Transverse colon (tissue), 4 donors: ENCODE measurements at regions not wholly inside any gene's neighbourhood (a gene's known extent, or its start where the extent isn't known, plus 50 kb on each side); places are given as distances from the start of the nearest gene placed in this dataset.
A peak's percentile ranks its signal among the peaks of the same experiment; 100 is the strongest.

Experiments
- DNase-seq: peaks from one replicate; pipeline ENCODE4 v3.0.0-alpha.2; 2019
- H3K27ac ChIP-seq, 4 donors: fragments of 200-600 bp; sonication (generic); 2 replicates each; pipeline ENCODE4 v1.5.1; 2016 to 2018; ENCODE audit warnings: inconsistent platforms in 4 of 4
- H3K27me3 ChIP-seq: fragments of 200-600 bp; sonication (generic); 2 replicates; pipeline ENCODE4 v1.5.1; 2017; ENCODE audit warnings: inconsistent platforms
- H3K36me3 ChIP-seq, 4 donors: fragments of 200-600 bp; sonication (generic); 2 replicates each; pipeline ENCODE4 v1.5.1; 2017 to 2019; ENCODE audit warnings: inconsistent platforms in 4 of 4
- H3K4me1 ChIP-seq, 4 donors: fragments of 200-600 bp; sonication (generic); 2 replicates each; pipeline ENCODE4 v1.5.1; 2017 to 2020; ENCODE audit warnings: inconsistent platforms in 4 of 4
- H3K4me3 ChIP-seq, 4 donors: fragments of 200-600 bp; sonication (generic); 1 replicate in 1 of 4; 2 replicates in 3 of 4; pipeline versions ENCODE4 v1.5.1 to v1.6.1; 2017 to 2019; ENCODE audit warnings: inconsistent platforms in 4 of 4
- H3K9me3 ChIP-seq, 2 donors: fragments of 200-600 bp; sonication (generic); 2 replicates each; pipeline ENCODE4 v1.5.1; 2017 to 2019; ENCODE audit warnings: inconsistent platforms in 2 of 2
- EP300 ChIP-seq: sonication (generic); formaldehyde crosslinking; IDR thresholded peaks from one replicate; pipeline ENCODE4 v1.6.1; 2017; ENCODE audit warnings: antibody characterized with exemption, low read depth
- POLR2A ChIP-seq: fragments of 450-650 bp; IDR thresholded peaks from one replicate; pipeline ENCODE4 v1.6.1; 2016; ENCODE audit warnings: antibody characterized with exemption, mild to moderate bottlenecking, moderate library complexity
- POLR2AphosphoS5 ChIP-seq, 3 donors: sonication (generic); formaldehyde crosslinking; IDR thresholded peaks; one replicate each; pipeline ENCODE4 v1.6.1; 2016; ENCODE audit warnings: antibody characterized with exemption in 3 of 3
- WGBS, 2 donors: methylation state at CpG; one replicate each; pipeline ENCODE4 v1.1.5; 2018; ENCODE audit warnings: low coverage in 1 of 2; 5-methylcytosine and 5-hydroxymethylcytosine counted together
- in situ Hi-C, 4 donors: fragments of 200-750 bp; cut with MboI; loops; one replicate each; pipeline versions ENCODE4 v1.15.0 to v1.15.1; 2017; ENCODE audit warnings: low sequenced_read_pairs in 3 of 4, low pct_ligation_motif_present in 1 of 4, low pct_unique_long_range_greater_than_20kb in 1 of 4
- intact Hi-C: fragments of 100-400 bp; cut with DNase I; formaldehyde crosslinking; loops from one replicate; pipeline ENCODE4 v1.15.1; 2023; ENCODE audit warnings: low total_unique reads
- TF ChIP-seq, protein P1 (sequence below), 5 experiments: fragments of 200-600 bp in 3 of 5; fragments of 450-650 bp in 2 of 5; sonication (generic) in 3 of 5; IDR thresholded peaks; 1 replicate in 2 of 5; 2 replicates in 3 of 5; pipeline ENCODE4 v1.5.1; 2016 to 2017; ENCODE audit warnings: antibody characterized with exemption in 5 of 5, inconsistent platforms in 3 of 5, mild to moderate bottlenecking in 2 of 5, moderate library complexity in 1 of 5

DNA sequence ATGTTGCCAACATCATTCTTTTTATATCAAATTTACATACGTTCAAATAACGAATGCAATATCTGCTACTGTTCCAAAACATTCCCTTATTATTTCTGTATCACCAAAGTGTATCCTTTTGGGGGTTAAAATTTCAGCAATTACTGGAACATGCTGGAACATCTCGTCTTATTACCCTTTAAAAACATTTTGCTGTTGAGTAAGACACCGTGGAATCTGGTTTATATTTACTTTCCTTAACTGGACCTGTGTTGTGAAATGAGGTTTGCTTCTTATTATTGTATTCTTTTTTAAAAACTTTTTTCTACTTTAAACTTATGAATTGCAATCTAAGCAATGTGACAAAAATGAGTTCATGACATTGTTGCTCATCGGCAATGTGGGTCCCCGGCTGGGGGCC is 87.4 kb upstream of the PTPRM start:
- intact Hi-C loops, result loop anchor here (2.0 to 5.0 kb wide), 2 partner anchors 55 to 817 kb away; no protein-coding TSS in a partner anchor
- no peak for DNase-seq
- no peaks in the 10 kb centered on the region for H3K36me3 ChIP-seq
- H3K9me3 ChIP-seq, result no peaks in the 10 kb centered on the region
- peak overlapping the region in 1 of 4 donors; percentile 30 for H3K27ac ChIP-seq
- 45 to 58% methylated on average over 4 to 6 of the region's 6 CpGs for WGBS, 2 donors
- peaks cover 0 to 3% (median 0%) of the 10 kb centered on the region in 4 donors for H3K4me1 ChIP-seq
- TF ChIP-seq EP300, result no peak
- no peaks in the 10 kb centered on the region for H3K27me3 ChIP-seq
- in situ Hi-C loops, result no loop called here
- H3K4me3 ChIP-seq, result no peak overlapping the region

DNA sequence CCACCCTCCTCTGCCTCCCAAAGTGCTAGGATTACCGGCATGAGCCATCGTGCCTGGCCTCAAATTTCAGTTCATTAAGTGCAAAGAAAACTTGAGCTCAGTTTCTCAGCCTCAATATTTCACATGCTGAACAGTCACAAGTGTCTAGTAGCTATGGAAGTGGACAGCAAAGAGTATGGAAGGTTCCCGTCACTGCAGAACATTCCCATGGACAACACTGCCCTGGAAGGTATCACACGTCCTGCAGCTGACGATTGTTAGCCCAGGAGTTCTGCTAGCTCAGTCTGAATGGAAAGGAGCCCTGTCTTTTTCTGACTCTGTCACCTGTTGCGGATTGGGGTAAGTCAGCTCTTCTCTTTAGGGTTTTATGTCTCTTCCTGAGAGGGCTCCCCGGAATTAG is 86.2 kb upstream of the PTPRM start:
- H3K9me3 ChIP-seq, result no peaks in the 10 kb centered on the region
- H3K4me1 ChIP-seq, result peaks cover 0 to 3% (median 0%) of the 10 kb centered on the region in 4 donors
- TF ChIP-seq POLR2AphosphoS5 (IDR thresholded peaks at IDR 0.05), result no peak
- DNase-seq, result no peak
- H3K27me3 ChIP-seq, result no peaks in the 10 kb centered on the region
- 89 to 100% methylated on average over 2 to 7 of the region's 7 CpGs for WGBS, 2 donors
- no peaks in the 10 kb centered on the region for H3K36me3 ChIP-seq
- H3K4me3 ChIP-seq, result no peak overlapping the region
- intact Hi-C loops, result loop anchor here (2.0 to 5.0 kb wide), 2 partner anchors 56 to 819 kb away; no protein-coding TSS in a partner anchor
- H3K27ac ChIP-seq, result peak overlapping the region in 1 of 4 donors; percentile 13
- in situ Hi-C loops, result no loop called here

DNA sequence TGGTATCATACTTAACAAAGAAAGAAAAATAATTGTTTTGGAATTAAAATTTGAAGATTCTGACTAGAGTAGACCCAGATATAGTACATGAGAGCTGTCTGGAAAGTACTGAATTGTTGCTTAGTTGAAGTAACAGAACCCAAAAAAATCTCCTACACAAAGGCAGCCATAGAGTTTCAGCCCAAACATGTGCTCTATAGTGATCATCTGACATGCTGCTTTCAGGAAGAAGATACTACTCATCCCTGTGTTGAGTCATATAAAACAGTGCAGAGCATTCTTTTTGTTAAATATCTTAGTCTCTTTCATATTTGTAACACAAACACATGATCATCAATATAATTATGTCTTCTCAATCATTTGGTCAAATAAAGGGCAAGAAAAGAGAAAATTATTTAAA is 84.8 kb upstream of the PTPRM start:
- DNase-seq, result no peak
- Histone ChIP-seq H3K9me3 (no peaks in the 10 kb centered on the region), H3K27me3 (no peaks in the 10 kb centered on the region), H3K27ac (peak overlapping the region in 2 of 4 donors; percentile 25 to 75), H3K4me3 (no peak overlapping the region), H3K4me1 (peaks cover 0 to 3% (median 0%) of the 10 kb centered on the region in 4 donors), H3K36me3 (no peaks in the 10 kb centered on the region)
- in situ Hi-C loops (no loop called here), intact Hi-C loops (loop anchor here (5.0 kb wide), 1 partner anchor 820 kb away; no protein-coding TSS in a partner anchor)
- TF ChIP-seq POLR2A, result no peak
- TF ChIP-seq, protein P1, sequence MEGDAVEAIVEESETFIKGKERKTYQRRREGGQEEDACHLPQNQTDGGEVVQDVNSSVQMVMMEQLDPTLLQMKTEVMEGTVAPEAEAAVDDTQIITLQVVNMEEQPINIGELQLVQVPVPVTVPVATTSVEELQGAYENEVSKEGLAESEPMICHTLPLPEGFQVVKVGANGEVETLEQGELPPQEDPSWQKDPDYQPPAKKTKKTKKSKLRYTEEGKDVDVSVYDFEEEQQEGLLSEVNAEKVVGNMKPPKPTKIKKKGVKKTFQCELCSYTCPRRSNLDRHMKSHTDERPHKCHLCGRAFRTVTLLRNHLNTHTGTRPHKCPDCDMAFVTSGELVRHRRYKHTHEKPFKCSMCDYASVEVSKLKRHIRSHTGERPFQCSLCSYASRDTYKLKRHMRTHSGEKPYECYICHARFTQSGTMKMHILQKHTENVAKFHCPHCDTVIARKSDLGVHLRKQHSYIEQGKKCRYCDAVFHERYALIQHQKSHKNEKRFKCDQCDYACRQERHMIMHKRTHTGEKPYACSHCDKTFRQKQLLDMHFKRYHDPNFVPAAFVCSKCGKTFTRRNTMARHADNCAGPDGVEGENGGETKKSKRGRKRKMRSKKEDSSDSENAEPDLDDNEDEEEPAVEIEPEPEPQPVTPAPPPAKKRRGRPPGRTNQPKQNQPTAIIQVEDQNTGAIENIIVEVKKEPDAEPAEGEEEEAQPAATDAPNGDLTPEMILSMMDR (IDR thresholded peaks at IDR 0.05), result no peak
- TF ChIP-seq POLR2AphosphoS5 (IDR thresholded peaks at IDR 0.05), result no peak
- no peak for TF ChIP-seq EP300

DNA sequence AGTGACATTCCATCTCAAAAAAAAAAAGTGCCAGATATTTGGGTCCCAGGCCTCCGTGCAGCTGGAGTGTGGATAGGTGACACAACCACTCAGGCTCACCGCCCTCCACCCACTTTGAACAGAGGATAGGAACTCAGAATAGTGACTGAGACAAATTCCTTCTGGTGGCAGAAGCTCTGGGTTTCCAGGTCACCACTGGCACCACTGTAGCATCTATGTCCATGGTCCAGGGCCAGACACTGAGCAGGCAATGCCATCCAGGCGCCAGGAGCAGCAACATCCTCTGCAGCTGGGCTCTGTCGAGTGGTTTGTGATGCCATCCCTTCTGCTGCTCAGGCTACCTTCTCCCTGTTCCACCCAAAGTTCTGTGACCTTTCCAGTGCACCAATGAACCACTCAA is 81.5 kb upstream of the PTPRM start:
- H3K9me3 ChIP-seq, result no peaks in the 10 kb centered on the region
- in situ Hi-C loops (no loop called here), intact Hi-C loops (no loop called here)
- H3K27me3 ChIP-seq, result no peaks in the 10 kb centered on the region
- H3K4me3 ChIP-seq, result no peak overlapping the region
- 87 to 100% methylated on average over 1 to 4 of the region's 4 CpGs for WGBS, 2 donors
- H3K4me1 ChIP-seq, result no peaks in the 10 kb centered on the region
- DNase-seq, result peak; percentile 10
- H3K36me3 ChIP-seq, result no peaks in the 10 kb centered on the region
- H3K27ac ChIP-seq, result peak overlapping the region in 3 of 4 donors; percentile 54 to 75 (median 56)
- no peak for TF ChIP-seq POLR2A
- TF ChIP-seq EP300, result no peak
- no peak for TF ChIP-seq POLR2AphosphoS5 (IDR thresholded peaks at IDR 0.05)
- TF ChIP-seq, protein P1 (IDR thresholded peaks at IDR 0.05), result no peak

DNA sequence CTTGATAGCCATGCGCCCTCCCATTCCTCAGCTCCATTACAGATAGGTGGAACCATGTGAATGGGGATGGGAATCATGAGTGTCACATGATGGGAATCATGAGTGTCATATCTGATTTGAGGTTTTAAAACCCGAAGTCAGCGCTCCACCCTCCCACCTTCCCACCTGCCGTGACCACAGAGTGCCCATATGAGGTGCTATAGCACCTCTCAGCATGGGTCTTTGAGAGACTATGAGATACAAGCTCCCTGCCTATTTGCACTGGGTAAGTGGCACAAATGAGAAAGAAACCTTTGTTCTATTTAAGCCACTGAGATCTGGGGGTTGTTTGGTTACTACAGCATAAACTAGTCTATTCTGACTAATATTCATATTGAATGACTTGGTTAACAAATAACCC is 78.5 kb upstream of the PTPRM start:
- no peak for DNase-seq
- H3K36me3 ChIP-seq, result no peaks in the 10 kb centered on the region
- H3K27ac ChIP-seq, result no peak overlapping the region
- no peaks in the 10 kb centered on the region for H3K27me3 ChIP-seq
- no peaks in the 10 kb centered on the region for H3K9me3 ChIP-seq
- intact Hi-C loops (no loop called here), in situ Hi-C loops (no loop called here)
- TF ChIP-seq, protein P1 (IDR thresholded peaks at IDR 0.05), result no peak
- TF ChIP-seq POLR2A (no peak), EP300 (no peak), POLR2AphosphoS5 (IDR thresholded peaks at IDR 0.05) (no peak)
- H3K4me1 ChIP-seq, result no peaks in the 10 kb centered on the region
- no peak overlapping the region for H3K4me3 ChIP-seq
- 54 to 71% methylated on average over 2 to 4 of the region's 4 CpGs for WGBS, 2 donors
